ENCODE measurements at regions not wholly inside any gene's neighbourhood (a gene's known extent, or its start where the extent isn't known, plus 50 kb on each side); places are given as distances from the start of the nearest gene placed in this dataset.

DNA sequence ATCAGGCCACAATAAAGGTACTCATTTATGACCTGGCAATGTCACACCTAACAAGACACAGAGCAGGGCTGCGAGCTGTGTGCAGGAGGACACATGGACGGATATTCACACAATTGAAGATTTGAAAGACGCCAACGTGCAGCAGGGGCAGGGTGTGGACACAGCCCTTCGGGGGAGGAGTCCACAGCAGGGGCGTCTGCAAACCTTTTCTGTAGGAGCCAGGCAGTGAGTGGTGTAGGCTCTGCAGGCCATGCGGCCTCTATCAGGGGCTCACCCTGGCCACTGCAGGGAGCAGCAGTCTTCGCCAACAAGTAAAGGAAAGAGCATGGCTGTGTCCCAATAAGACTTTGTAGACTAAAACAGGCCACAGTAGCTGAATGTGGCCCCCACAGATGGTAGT is 125.7 kb upstream of the SNTG2 start:
- BruUV-seq (replicated peaks), result no TSS peak

DNA sequence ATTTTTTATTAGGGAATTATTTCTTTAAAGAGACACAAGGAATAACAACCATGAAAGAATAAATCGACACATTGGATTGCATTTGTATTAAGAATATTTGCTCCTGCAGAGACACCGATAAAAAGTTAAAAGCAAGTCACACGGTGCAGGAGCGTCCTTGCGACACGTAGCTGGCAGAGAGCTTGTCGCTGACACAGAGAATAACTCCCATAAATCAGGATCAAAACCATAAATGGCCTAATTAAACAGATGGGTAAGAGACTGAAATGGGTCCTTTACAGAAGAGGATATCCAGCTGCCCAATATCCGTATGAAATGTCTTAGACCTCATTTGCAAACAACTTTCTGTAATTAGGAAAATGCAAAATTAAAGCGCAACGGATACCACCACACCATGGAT is 126.1 kb upstream of the SNTG2 start:
- intact Hi-C loops (cut with micrococcal nuclease; ENCODE audit: unreplicated experiment) (no loop called here), in situ Hi-C loops (cut with HindIII; ENCODE audit: low pct_unique_long_range_greater_than_20kb, low sequenced_read_pairs) (no loop called here)
- ATAC-seq (no peak), DNase-seq (ENCODE audit: low read depth, low spot score) (no peak)
- H3K27ac ChIP-seq (ENCODE audit: low read length), result no peak overlapping the region
- no peaks in the 10 kb centered on the region for H3K36me3 ChIP-seq (ENCODE audit: control insufficient read depth, insufficient read depth, low read length)
- no TSS peak for BruUV-seq (replicated peaks)
- no peak for TF ChIP-seq SIN3A (IDR thresholded peaks at IDR 0.05; ENCODE audit: borderline replicate concordance, insufficient read depth, low read depth, low read length)
- TF ChIP-seq, protein P1, sequence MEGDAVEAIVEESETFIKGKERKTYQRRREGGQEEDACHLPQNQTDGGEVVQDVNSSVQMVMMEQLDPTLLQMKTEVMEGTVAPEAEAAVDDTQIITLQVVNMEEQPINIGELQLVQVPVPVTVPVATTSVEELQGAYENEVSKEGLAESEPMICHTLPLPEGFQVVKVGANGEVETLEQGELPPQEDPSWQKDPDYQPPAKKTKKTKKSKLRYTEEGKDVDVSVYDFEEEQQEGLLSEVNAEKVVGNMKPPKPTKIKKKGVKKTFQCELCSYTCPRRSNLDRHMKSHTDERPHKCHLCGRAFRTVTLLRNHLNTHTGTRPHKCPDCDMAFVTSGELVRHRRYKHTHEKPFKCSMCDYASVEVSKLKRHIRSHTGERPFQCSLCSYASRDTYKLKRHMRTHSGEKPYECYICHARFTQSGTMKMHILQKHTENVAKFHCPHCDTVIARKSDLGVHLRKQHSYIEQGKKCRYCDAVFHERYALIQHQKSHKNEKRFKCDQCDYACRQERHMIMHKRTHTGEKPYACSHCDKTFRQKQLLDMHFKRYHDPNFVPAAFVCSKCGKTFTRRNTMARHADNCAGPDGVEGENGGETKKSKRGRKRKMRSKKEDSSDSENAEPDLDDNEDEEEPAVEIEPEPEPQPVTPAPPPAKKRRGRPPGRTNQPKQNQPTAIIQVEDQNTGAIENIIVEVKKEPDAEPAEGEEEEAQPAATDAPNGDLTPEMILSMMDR (IDR thresholded peaks at IDR 0.05), result no peak
- no peak for TF ChIP-seq POLR2AphosphoS5 (IDR thresholded peaks at IDR 0.05; ENCODE audit: low read depth, low read length)
- TF ChIP-seq TCF7L2 (IDR thresholded peaks at IDR 0.05; ENCODE audit: low read depth, low read length), result no peak
- TF ChIP-seq, protein P2, sequence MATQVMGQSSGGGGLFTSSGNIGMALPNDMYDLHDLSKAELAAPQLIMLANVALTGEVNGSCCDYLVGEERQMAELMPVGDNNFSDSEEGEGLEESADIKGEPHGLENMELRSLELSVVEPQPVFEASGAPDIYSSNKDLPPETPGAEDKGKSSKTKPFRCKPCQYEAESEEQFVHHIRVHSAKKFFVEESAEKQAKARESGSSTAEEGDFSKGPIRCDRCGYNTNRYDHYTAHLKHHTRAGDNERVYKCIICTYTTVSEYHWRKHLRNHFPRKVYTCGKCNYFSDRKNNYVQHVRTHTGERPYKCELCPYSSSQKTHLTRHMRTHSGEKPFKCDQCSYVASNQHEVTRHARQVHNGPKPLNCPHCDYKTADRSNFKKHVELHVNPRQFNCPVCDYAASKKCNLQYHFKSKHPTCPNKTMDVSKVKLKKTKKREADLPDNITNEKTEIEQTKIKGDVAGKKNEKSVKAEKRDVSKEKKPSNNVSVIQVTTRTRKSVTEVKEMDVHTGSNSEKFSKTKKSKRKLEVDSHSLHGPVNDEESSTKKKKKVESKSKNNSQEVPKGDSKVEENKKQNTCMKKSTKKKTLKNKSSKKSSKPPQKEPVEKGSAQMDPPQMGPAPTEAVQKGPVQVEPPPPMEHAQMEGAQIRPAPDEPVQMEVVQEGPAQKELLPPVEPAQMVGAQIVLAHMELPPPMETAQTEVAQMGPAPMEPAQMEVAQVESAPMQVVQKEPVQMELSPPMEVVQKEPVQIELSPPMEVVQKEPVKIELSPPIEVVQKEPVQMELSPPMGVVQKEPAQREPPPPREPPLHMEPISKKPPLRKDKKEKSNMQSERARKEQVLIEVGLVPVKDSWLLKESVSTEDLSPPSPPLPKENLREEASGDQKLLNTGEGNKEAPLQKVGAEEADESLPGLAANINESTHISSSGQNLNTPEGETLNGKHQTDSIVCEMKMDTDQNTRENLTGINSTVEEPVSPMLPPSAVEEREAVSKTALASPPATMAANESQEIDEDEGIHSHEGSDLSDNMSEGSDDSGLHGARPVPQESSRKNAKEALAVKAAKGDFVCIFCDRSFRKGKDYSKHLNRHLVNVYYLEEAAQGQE (IDR thresholded peaks at IDR 0.05; ENCODE audit: insufficient read depth in 1 of 2, low read depth in 2 of 2, low read length in 1 of 2), result no peak
- POLR2A ChIA-PET, result no interaction called here
- H3K4me3 ChIP-seq (ENCODE audit: low read depth in 2 of 2, low read length in 2 of 2), result no peak overlapping the region
- no peaks in the 10 kb centered on the region for H3K27me3 ChIP-seq (ENCODE audit: control insufficient read depth, insufficient read depth, low read length)
- CTCF ChIA-PET, result no interaction called here
- H3K9me3 ChIP-seq (ENCODE audit: control insufficient read depth, insufficient read depth, low read depth, low read length), result no peaks in the 10 kb centered on the region
- no peaks in the 10 kb centered on the region for H3K4me1 ChIP-seq (ENCODE audit: control insufficient read depth, insufficient read depth, low read length)

More for the DNA sequence above, 125.7 kb upstream of the SNTG2 start:
- Histone ChIP-seq H3K27me3 (ENCODE audit: control insufficient read depth, insufficient read depth, low read length) (no peaks in the 10 kb centered on the region), H3K4me3 (ENCODE audit: low read depth in 2 of 2, low read length in 2 of 2) (no peak overlapping the region), H3K9me3 (ENCODE audit: control insufficient read depth, insufficient read depth, low read depth, low read length) (no peaks in the 10 kb centered on the region), H3K4me1 (ENCODE audit: control insufficient read depth, insufficient read depth, low read length) (no peaks in the 10 kb centered on the region), H3K36me3 (ENCODE audit: control insufficient read depth, insufficient read depth, low read length) (no peaks in the 10 kb centered on the region), H3K27ac (ENCODE audit: low read length) (no peak overlapping the region)
- ATAC-seq (no peak), DNase-seq (ENCODE audit: low read depth, low spot score) (no peak)
- CTCF ChIA-PET, result no interaction called here
- intact Hi-C loops (cut with micrococcal nuclease; ENCODE audit: unreplicated experiment), result no loop called here
- POLR2A ChIA-PET, result no interaction called here
- TF ChIP-seq POLR2AphosphoS5 (IDR thresholded peaks at IDR 0.05; ENCODE audit: low read depth, low read length) (no peak), TCF7L2 (IDR thresholded peaks at IDR 0.05; ENCODE audit: low read depth, low read length) (no peak)
- TF ChIP-seq, protein P2 (IDR thresholded peaks at IDR 0.05; ENCODE audit: insufficient read depth in 1 of 2, low read depth in 2 of 2, low read length in 1 of 2), result no peak
- in situ Hi-C loops (cut with HindIII; ENCODE audit: low pct_unique_long_range_greater_than_20kb, low sequenced_read_pairs), result no loop called here
